Liver (tissue), 8 donors: ENCODE measurements at regions not wholly inside any gene's neighbourhood (a gene's known extent, or its start where the extent isn't known, plus 50 kb on each side); places are given as distances from the start of the nearest gene placed in this dataset.

ENCODE experiments used
- DNase-seq: peaks from one replicate; pipeline ENCODE4 v3.0.0-alpha.2; 2017; ENCODE audit warnings: low spot score
- H3K27ac ChIP-seq, 2 donors: one replicate each; pipeline ENCODE4 v1.7.0; 2013; ENCODE audit warnings: inconsistent platforms in 2 of 2, low read length in 2 of 2, control low read depth in 1 of 2, low read depth in 1 of 2, mild to moderate bottlenecking in 1 of 2
- H3K27me3 ChIP-seq, 4 donors: one replicate each; pipeline versions ENCODE4 v1.6.1 to v1.7.0; 2013; ENCODE audit warnings: low read length in 3 of 4, inconsistent platforms in 1 of 4, mild to moderate bottlenecking in 1 of 4, moderate library complexity in 1 of 4; ENCODE audit not compliant: control insufficient read depth in 4 of 4, insufficient read depth in 4 of 4
- H3K36me3 ChIP-seq, 4 donors: one replicate each; pipeline versions ENCODE4 v1.6.1 to v1.7.0; 2013; ENCODE audit warnings: low read length in 3 of 4, mild to moderate bottlenecking in 3 of 4, low read depth in 1 of 4, moderate library complexity in 1 of 4; ENCODE audit not compliant: control insufficient read depth in 4 of 4, insufficient read depth in 3 of 4
- H3K4me1 ChIP-seq, 4 donors: one replicate each; pipeline versions ENCODE4 v1.6.1 to v1.7.0; 2013; ENCODE audit warnings: low read length in 3 of 4, mild to moderate bottlenecking in 3 of 4, moderate library complexity in 1 of 4; ENCODE audit not compliant: control insufficient read depth in 4 of 4, insufficient read depth in 4 of 4
- H3K4me3 ChIP-seq, 3 donors: one replicate each; pipeline versions ENCODE4 v1.6.1 to v1.7.0; 2013; ENCODE audit warnings: low read length in 3 of 3, control low read depth in 1 of 3, low read depth in 1 of 3, mild to moderate bottlenecking in 1 of 3
- H3K9ac ChIP-seq, 2 donors: one replicate each; pipeline ENCODE4 v1.7.0; 2013; ENCODE audit warnings: low read length in 2 of 2, mild to moderate bottlenecking in 2 of 2, moderate library complexity in 2 of 2, control low read depth in 1 of 2, low read depth in 1 of 2
- H3K9me3 ChIP-seq, 4 donors: one replicate each; pipeline versions ENCODE4 v1.6.1 to v1.7.0; 2013; ENCODE audit warnings: low read length in 3 of 4; ENCODE audit not compliant: control insufficient read depth in 4 of 4
- EGR1 ChIP-seq, 2 donors: IDR thresholded peaks; 2 replicates each; pipeline ENCODE4 v1.6.1; 2016 to 2018; ENCODE audit warnings: antibody characterized with exemption in 2 of 2, low read depth in 2 of 2
- FOXA1 ChIP-seq: IDR thresholded peaks from 2 replicates; pipeline ENCODE4 v1.6.1; 2016; ENCODE audit warnings: antibody characterized with exemption
- FOXA2 ChIP-seq: IDR thresholded peaks from 2 replicates; pipeline ENCODE4 v1.6.1; 2016; ENCODE audit warnings: antibody characterized with exemption
- GABPA ChIP-seq, 2 donors: IDR thresholded peaks in 1 of 2; conservative IDR thresholded peaks in 1 of 2; 2 replicates each; pipeline ENCODE4 v1.6.1; 2016; ENCODE audit warnings: antibody characterized with exemption in 2 of 2, mild to moderate bottlenecking in 1 of 2, moderate library complexity in 1 of 2
- HNF4A ChIP-seq, 2 donors: conservative IDR thresholded peaks; 2 replicates each; pipeline ENCODE4 v1.6.1; 2016; ENCODE audit warnings: antibody characterized with exemption in 2 of 2, mild to moderate bottlenecking in 2 of 2
- HNF4G ChIP-seq: IDR thresholded peaks from 2 replicates; pipeline ENCODE4 v1.6.1; 2016; ENCODE audit warnings: antibody characterized with exemption
- JUND ChIP-seq, 2 donors: IDR thresholded peaks; 2 replicates each; pipeline ENCODE4 v1.6.1; 2016; ENCODE audit warnings: antibody characterized with exemption in 2 of 2
- NR2F2 ChIP-seq: IDR thresholded peaks from 2 replicates; pipeline ENCODE4 v1.6.1; 2016; ENCODE audit warnings: antibody characterized with exemption
- RAD21 ChIP-seq, 2 donors: IDR thresholded peaks; 2 replicates each; pipeline ENCODE4 v1.6.1; 2016; ENCODE audit warnings: antibody characterized with exemption in 2 of 2, mild to moderate bottlenecking in 2 of 2
- RXRA ChIP-seq, 2 donors: IDR thresholded peaks; 2 replicates each; pipeline ENCODE4 v1.6.1; 2017 to 2018; ENCODE audit warnings: antibody characterized with exemption in 2 of 2, mild to moderate bottlenecking in 1 of 2
- TAF1 ChIP-seq: conservative IDR thresholded peaks from 2 replicates; pipeline ENCODE4 v1.6.1; 2016; ENCODE audit warnings: antibody characterized with exemption, mild to moderate bottlenecking
- YY1 ChIP-seq: IDR thresholded peaks from 2 replicates; pipeline ENCODE4 v1.6.1; 2016; ENCODE audit warnings: antibody characterized with exemption, mild to moderate bottlenecking
- WGBS: extraction: QIAGEN DNeasy Blood & Tissue Kit; methylation state at CpG from one replicate; pipeline ENCODE4 v1.1.7; 2013; 5-methylcytosine and 5-hydroxymethylcytosine counted together
- TF ChIP-seq, protein P1 (sequence below): fragments of 150-350 bp; IDR thresholded peaks from 2 replicates; pipeline ENCODE4 v1.5.1; 2017; ENCODE audit warnings: improper control_type of control experiment, low read depth, low read length; ENCODE audit not compliant: missing input control
- TF ChIP-seq, protein P2 (sequence below): IDR thresholded peaks from 2 replicates; pipeline ENCODE4 v1.6.1; 2016; ENCODE audit warnings: antibody characterized with exemption
- TF ChIP-seq, protein P3 (sequence below): IDR thresholded peaks from 2 replicates; pipeline ENCODE4 v1.6.1; 2016; ENCODE audit warnings: antibody characterized with exemption, mild to moderate bottlenecking
- donor health status: healthy.
- donor health status: healthy.
- donor health status: healthy.
- donor health status: healthy.
- donor health status: healthy.

DNA sequence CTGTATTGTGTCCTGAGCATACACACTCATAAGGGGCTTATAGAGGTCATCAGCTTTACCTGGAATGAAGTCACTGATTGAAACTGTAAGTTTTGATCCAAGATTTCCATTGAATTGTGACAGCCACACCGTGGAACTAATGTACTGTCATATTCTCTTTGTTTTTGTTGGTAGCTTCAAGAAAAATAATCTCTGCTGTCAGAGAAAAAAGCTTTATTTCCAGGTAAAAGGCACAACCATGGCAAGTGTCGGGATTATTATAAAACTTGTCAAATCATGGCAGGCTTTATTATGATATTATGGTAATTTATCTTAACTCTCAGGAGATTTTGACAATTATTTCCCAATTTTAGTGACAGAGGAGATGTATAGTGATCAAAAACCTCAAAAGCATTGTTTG is 191.2 kb downstream of the FAM170A start:
- H3K36me3 ChIP-seq: no peaks in the 10 kb centered on the region
- H3K9ac ChIP-seq: no peak overlapping the region
- H3K27ac ChIP-seq: no peak overlapping the region
- no peak for DNase-seq
- H3K4me3 ChIP-seq: no peak overlapping the region
- no peaks in the 10 kb centered on the region for H3K27me3 ChIP-seq
- H3K9me3 ChIP-seq: no peaks in the 10 kb centered on the region
- no peaks in the 10 kb centered on the region for H3K4me1 ChIP-seq
- TF ChIP-seq RXRA (IDR thresholded peaks at IDR 0.05) (no peak), YY1 (no peak), JUND (IDR thresholded peaks at IDR 0.05) (no peak), HNF4G (no peak), GABPA (IDR thresholded peaks at IDR 0.05 in 1 of 2, conservative IDR thresholded peaks at IDR 0.05 in 1 of 2) (no peak), NR2F2 (no peak), EGR1 (IDR thresholded peaks at IDR 0.05; ENCODE audit: low read depth in 2 of 2) (no peak)
- TF ChIP-seq, protein P1, sequence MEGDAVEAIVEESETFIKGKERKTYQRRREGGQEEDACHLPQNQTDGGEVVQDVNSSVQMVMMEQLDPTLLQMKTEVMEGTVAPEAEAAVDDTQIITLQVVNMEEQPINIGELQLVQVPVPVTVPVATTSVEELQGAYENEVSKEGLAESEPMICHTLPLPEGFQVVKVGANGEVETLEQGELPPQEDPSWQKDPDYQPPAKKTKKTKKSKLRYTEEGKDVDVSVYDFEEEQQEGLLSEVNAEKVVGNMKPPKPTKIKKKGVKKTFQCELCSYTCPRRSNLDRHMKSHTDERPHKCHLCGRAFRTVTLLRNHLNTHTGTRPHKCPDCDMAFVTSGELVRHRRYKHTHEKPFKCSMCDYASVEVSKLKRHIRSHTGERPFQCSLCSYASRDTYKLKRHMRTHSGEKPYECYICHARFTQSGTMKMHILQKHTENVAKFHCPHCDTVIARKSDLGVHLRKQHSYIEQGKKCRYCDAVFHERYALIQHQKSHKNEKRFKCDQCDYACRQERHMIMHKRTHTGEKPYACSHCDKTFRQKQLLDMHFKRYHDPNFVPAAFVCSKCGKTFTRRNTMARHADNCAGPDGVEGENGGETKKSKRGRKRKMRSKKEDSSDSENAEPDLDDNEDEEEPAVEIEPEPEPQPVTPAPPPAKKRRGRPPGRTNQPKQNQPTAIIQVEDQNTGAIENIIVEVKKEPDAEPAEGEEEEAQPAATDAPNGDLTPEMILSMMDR: no peak
- TF ChIP-seq, protein P2, sequence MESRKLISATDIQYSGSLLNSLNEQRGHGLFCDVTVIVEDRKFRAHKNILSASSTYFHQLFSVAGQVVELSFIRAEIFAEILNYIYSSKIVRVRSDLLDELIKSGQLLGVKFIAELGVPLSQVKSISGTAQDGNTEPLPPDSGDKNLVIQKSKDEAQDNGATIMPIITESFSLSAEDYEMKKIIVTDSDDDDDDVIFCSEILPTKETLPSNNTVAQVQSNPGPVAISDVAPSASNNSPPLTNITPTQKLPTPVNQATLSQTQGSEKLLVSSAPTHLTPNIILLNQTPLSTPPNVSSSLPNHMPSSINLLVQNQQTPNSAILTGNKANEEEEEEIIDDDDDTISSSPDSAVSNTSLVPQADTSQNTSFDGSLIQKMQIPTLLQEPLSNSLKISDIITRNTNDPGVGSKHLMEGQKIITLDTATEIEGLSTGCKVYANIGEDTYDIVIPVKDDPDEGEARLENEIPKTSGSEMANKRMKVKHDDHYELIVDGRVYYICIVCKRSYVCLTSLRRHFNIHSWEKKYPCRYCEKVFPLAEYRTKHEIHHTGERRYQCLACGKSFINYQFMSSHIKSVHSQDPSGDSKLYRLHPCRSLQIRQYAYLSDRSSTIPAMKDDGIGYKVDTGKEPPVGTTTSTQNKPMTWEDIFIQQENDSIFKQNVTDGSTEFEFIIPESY: no peak
- 66% methylated on average over 2 of the region's 2 CpGs for WGBS

DNA sequence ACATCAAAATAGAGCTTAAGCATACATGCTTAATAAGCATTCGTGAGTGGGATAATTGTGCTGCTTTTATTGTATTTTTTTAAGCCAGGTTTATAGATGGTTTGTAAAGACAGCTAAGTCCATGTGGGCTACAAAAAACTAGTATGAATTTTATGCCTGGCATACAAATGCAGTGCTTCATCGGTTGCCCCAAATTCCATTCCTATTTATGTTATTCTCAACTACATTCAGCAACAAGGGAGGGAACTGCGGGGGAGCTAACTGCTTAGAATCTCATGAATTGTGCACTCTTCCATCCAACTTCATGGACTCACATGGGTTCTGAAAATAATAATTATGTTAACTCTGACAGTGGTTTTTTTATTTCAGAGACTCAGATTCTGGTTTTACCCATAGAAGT is 199.2 kb downstream of the FAM170A start:
- Histone ChIP-seq H3K9ac (no peak overlapping the region), H3K4me1 (no peaks in the 10 kb centered on the region), H3K36me3 (no peaks in the 10 kb centered on the region), H3K9me3 (no peaks in the 10 kb centered on the region), H3K27ac (no peak overlapping the region), H3K27me3 (no peaks in the 10 kb centered on the region), H3K4me3 (no peak overlapping the region)
- WGBS: 77% methylated on average over 3 of the region's 3 CpGs
- no peak for TF ChIP-seq HNF4G
- TF ChIP-seq, protein P1: no peak
- TF ChIP-seq YY1: no peak
- no peak for TF ChIP-seq JUND (IDR thresholded peaks at IDR 0.05)
- no peak for TF ChIP-seq FOXA1
- no peak for TF ChIP-seq RXRA (IDR thresholded peaks at IDR 0.05)
- DNase-seq: no peak

DNA sequence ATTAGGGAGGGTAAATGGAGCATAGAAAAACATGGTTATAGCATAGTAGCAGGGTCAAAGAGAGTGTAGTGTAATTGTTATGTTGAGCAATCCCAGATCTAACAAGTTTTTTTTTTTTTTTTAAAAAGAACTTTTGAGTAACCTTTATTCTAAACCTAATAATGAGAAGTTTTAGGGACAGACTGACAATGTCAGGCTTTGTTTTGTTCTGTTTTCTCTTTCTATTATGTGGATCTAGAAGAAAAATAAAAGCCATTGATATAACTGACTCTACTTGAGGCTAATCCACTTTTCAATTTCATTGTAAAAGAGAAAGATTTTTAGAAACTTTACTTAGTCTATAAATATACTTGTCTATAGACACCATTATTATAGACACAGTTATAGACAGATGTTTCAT is 200.0 kb downstream of the FAM170A start:
- no peaks in the 10 kb centered on the region for H3K9me3 ChIP-seq
- no peaks in the 10 kb centered on the region for H3K4me1 ChIP-seq
- H3K27ac ChIP-seq: no peak overlapping the region
- H3K36me3 ChIP-seq: no peaks in the 10 kb centered on the region
- no peaks in the 10 kb centered on the region for H3K27me3 ChIP-seq
- TF ChIP-seq GABPA (IDR thresholded peaks at IDR 0.05 in 1 of 2, conservative IDR thresholded peaks at IDR 0.05 in 1 of 2) (no peak), NR2F2 (no peak), HNF4G (no peak), RAD21 (IDR thresholded peaks at IDR 0.05) (no peak), FOXA1 (no peak), RXRA (IDR thresholded peaks at IDR 0.05) (no peak), TAF1 (no peak), EGR1 (IDR thresholded peaks at IDR 0.05; ENCODE audit: low read depth in 2 of 2) (no peak), HNF4A (conservative IDR thresholded peaks at IDR 0.05) (no peak), FOXA2 (no peak)
- TF ChIP-seq, protein P1: no peak
- TF ChIP-seq, protein P3, sequence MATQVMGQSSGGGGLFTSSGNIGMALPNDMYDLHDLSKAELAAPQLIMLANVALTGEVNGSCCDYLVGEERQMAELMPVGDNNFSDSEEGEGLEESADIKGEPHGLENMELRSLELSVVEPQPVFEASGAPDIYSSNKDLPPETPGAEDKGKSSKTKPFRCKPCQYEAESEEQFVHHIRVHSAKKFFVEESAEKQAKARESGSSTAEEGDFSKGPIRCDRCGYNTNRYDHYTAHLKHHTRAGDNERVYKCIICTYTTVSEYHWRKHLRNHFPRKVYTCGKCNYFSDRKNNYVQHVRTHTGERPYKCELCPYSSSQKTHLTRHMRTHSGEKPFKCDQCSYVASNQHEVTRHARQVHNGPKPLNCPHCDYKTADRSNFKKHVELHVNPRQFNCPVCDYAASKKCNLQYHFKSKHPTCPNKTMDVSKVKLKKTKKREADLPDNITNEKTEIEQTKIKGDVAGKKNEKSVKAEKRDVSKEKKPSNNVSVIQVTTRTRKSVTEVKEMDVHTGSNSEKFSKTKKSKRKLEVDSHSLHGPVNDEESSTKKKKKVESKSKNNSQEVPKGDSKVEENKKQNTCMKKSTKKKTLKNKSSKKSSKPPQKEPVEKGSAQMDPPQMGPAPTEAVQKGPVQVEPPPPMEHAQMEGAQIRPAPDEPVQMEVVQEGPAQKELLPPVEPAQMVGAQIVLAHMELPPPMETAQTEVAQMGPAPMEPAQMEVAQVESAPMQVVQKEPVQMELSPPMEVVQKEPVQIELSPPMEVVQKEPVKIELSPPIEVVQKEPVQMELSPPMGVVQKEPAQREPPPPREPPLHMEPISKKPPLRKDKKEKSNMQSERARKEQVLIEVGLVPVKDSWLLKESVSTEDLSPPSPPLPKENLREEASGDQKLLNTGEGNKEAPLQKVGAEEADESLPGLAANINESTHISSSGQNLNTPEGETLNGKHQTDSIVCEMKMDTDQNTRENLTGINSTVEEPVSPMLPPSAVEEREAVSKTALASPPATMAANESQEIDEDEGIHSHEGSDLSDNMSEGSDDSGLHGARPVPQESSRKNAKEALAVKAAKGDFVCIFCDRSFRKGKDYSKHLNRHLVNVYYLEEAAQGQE: no peak
- DNase-seq: no peak
- H3K9ac ChIP-seq: no peak overlapping the region
- H3K4me3 ChIP-seq: no peak overlapping the region
